ENCODE measurements at regions not wholly inside any gene's neighbourhood (a gene's known extent, or its start where the extent isn't known, plus 50 kb on each side); places are given as distances from the start of the nearest gene placed in this dataset.

DNA sequence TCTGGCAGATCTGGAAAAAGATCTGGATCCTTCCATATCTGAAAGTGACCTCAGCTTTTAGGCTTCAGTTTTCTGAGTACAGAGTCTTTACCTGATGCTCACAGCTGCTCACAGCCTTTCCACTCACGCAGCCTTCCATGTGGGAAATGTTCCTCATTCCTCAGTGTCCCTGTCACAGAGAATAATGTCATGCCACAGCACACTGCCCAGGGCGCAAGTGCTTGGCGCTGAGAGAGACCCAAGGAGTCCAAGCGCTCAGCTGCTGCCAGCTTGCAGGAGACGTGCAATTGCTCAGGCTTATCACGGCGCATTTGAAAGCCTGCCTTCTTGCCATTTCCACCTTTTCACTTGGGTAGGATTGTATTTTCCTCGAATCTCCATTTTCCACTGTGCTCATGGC lies 271.9 kb upstream of the MKI67 start (continued):
- TF ChIP-seq ZFPM2 (CRISPR knock-in tag; IDR thresholded peaks at IDR 0.05) (no peak), ELF1 (tag; IDR thresholded peaks at IDR 0.05) (no peak), ARID2 (IDR thresholded peaks at IDR 0.05) (no peak), SRSF1 (IDR thresholded peaks at IDR 0.05; ENCODE audit: low read depth, low read length) (no peak)
- TF ChIP-seq, protein P1, sequence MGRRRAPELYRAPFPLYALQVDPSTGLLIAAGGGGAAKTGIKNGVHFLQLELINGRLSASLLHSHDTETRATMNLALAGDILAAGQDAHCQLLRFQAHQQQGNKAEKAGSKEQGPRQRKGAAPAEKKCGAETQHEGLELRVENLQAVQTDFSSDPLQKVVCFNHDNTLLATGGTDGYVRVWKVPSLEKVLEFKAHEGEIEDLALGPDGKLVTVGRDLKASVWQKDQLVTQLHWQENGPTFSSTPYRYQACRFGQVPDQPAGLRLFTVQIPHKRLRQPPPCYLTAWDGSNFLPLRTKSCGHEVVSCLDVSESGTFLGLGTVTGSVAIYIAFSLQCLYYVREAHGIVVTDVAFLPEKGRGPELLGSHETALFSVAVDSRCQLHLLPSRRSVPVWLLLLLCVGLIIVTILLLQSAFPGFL (CRISPR knock-in tag; IDR thresholded peaks at IDR 0.05), result no peak
- TF ChIP-seq, protein P2, sequence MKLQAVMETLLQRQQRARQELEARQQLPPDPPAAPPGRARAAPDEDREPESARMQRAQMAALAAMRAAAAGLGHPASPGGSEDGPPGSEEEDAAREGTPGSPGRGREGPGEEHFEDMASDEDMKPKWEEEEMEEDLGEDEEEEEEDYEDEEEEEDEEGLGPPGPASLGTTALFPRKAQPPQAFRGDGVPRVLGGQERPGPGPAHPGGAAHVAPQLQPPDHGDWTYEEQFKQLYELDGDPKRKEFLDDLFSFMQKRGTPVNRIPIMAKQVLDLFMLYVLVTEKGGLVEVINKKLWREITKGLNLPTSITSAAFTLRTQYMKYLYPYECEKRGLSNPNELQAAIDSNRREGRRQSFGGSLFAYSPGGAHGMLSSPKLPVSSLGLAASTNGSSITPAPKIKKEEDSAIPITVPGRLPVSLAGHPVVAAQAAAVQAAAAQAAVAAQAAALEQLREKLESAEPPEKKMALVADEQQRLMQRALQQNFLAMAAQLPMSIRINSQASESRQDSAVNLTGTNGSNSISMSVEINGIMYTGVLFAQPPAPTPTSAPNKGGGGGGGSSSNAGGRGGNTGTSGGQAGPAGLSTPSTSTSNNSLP (IDR thresholded peaks at IDR 0.05; ENCODE audit: borderline replicate concordance, low read depth, low read length), result no peak

DNA sequence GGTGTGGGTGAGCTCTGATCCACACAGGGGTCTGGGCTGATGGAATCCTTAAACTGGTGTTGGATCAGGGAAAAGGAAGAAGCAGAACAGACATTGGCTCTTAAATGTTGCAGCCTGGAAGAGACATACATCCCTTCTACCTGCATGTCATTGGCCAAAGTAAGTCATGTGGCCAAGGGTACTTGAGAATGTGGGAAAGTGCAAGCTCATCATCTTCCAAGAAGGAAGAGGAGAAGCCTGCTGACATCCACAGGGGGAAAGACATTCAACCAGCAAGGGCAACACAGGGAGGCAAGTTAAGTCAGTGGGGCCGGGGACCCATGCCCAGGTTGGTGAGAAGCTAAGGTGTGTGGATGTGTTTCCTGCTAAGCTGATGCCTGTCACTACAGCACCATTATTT lies 272.8 kb upstream of the MKI67 start:
- Histone ChIP-seq H3K27me3 (ENCODE audit: control insufficient read depth in 2 of 2, insufficient read depth in 2 of 2, low read length in 2 of 2) (peaks cover 0 to 4% of the 10 kb centered on the region in 2 experiments; a peak in 1 of 5 replicates), H3K36me3 (ENCODE audit: control insufficient read depth, insufficient read depth, low read length) (no peaks in the 10 kb centered on the region), H3K9ac (ENCODE audit: insufficient read depth in 1 of 2, low read depth in 2 of 2, low read length in 2 of 2) (no peak overlapping the region), H4K20me1 (replicated peaks; ENCODE audit: control insufficient read depth, insufficient read depth, low read length) (no peaks in the 10 kb centered on the region), H3K79me2 (ENCODE audit: control insufficient read depth, insufficient read depth, low read length) (no peaks in the 10 kb centered on the region), H3K27ac (ENCODE audit: extremely low read depth, low read depth, low read length) (no peak overlapping the region), H2AFZ (ENCODE audit: low read depth, low read length) (no peak overlapping the region), H3K9me1 (ENCODE audit: control insufficient read depth, insufficient read depth, low read length) (no peaks in the 10 kb centered on the region), H3K4me1 (replicated peaks in 1 of 2; ENCODE audit: control insufficient read depth in 2 of 2, insufficient read depth in 2 of 2, low read length in 2 of 2) (no peaks in the 10 kb centered on the region), H3K4me3 (no peak overlapping the region), H3K4me2 (ENCODE audit: insufficient read depth, low read length) (no peak overlapping the region), H3K9me3 (replicated peaks; ENCODE audit: control insufficient read depth, insufficient read depth, low read depth, low read length) (no peaks in the 10 kb centered on the region)
- in situ Hi-C loops (cut with MboI), result no loop called here
- POLR2A ChIA-PET, result no interaction called here
- TF ChIP-seq MAFF (IDR thresholded peaks at IDR 0.05; ENCODE audit: low read length) (peak; percentile 20; the same call in 1 of the 2 replicates), MAFK (IDR thresholded peaks at IDR 0.05; ENCODE audit: low read length) (peak; percentile 12; the same call in 1 of the 2 replicates), MAFG (tag; conservative IDR thresholded peaks at IDR 0.05) (peak; percentile 49), ZNF316 (IDR thresholded peaks at IDR 0.05) (peak; percentile 59; the same call in 1 of the 2 replicates), C11orf30 (IDR thresholded peaks at IDR 0.05; ENCODE audit: low read depth) (peak; percentile 53), KHSRP (IDR thresholded peaks at IDR 0.05) (no peak), ZNF384 (IDR thresholded peaks at IDR 0.05; ENCODE audit: low read depth, low read length) (no peak)
- TF ChIP-seq, protein P3, sequence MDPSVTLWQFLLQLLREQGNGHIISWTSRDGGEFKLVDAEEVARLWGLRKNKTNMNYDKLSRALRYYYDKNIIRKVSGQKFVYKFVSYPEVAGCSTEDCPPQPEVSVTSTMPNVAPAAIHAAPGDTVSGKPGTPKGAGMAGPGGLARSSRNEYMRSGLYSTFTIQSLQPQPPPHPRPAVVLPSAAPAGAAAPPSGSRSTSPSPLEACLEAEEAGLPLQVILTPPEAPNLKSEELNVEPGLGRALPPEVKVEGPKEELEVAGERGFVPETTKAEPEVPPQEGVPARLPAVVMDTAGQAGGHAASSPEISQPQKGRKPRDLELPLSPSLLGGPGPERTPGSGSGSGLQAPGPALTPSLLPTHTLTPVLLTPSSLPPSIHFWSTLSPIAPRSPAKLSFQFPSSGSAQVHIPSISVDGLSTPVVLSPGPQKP (CRISPR knock-in tag; IDR thresholded peaks at IDR 0.05), result no peak
- intact Hi-C loops (cut with micrococcal nuclease), result no loop called here
- CTCF ChIA-PET (ENCODE audit: low intra/inter-chr PET ratio), result no interaction called here
- WGBS (ENCODE audit: insufficient coverage, low coverage, missing lambda C conversion rate), result 0% methylated on average over 1 of the region's 1 CpG
- DNase-seq (ENCODE audit: extremely low read depth in 1 of 4, low spot score in 3 of 4) (no peak), ATAC-seq (no peak), FAIRE-seq (no peak)
- BruUV-seq (replicated peaks), result no TSS peak

Measured in K562 (cell line).